ENCODE measurements at regions not wholly inside any gene's neighbourhood (a gene's known extent, or its start where the extent isn't known, plus 50 kb on each side); places are given as distances from the start of the nearest gene placed in this dataset.
"Not testable (repeated sequence)": the region's sequence is repeated elsewhere in the genome, so short reads cannot be mapped to it uniquely, and the experiment has no call there.

DNA sequence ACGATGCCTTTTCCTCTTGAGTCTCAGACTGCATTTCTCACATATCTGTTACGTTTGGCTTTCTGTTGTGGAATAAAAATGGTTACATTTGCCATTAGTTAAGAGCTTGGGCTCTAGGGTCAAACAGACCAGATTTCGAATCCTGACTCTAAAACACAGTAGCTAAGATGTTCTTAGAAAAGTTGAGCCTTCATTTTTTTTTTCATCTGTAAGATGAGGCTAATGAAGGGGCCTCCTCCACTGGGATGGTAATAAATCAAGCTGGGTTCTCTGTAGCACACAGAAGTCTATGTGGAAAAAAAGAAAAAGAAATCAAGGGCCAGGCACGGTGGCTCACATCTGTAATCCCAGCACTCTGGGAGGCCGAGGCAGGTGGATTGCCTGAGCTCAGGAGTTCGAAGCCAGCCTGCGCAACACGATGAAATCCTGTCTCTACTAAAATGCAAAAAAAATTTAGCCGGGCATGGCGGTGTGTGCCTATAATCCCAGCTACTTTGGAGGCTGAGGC is 49.9 kb upstream of the CAPRIN1 start:
- no peak for DNase-seq (ENCODE audit: low spot score)

DNA sequence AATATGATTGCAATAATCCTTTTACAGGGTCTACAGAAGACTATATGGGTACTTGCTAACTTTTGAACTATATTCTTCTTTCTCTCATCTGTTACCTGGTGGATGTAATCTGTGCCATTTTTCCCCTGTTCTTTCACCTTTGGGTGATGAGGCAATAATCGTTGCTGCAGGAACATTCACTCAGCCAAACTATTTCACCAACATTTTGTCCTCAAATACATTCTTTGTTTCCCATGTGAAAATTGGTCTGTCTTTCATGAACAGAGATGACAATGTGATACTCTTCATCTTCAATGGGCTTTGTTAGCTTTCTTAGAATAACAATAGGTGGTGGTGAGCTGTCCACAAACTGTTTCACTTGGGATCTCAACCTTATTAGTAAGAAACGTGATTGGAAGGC is 52.1 kb upstream of the CAPRIN1 start:
- DNase-seq (ENCODE audit: low spot score), result no peak

DNA sequence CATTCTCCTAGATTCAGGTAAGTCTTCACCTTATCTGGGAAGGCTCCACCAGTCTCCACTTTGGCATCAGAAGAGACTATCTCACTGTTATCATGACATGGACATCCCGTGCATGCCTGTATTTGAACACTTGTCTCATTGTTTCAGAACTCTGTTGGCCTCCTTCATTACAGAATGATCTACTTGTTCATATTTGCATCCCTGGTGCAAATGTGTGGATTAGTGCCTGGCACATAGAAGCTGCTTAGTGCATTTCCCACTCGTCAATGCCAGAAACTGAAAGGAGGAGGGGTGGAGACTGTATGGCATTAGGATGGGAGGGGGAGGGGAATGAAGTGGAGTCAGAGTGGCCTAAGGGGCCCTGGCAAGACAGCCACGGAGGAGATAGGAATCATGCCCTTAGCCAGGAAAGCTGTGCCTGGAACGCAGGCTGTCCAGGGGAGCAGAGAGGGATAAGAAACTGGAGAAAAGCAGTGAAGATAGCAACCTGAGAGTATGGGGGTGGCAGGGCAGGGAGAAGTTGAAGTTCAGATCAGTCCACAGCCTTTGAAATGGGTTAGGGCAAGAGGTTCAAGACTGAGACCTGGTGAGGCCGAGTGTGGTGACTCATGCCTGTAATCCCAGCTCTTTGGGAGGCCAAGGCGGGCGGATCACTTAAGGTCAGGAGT is 53.8 kb upstream of the CAPRIN1 start:
- DNase-seq (ENCODE audit: low spot score), result peak; percentile 40

DNA sequence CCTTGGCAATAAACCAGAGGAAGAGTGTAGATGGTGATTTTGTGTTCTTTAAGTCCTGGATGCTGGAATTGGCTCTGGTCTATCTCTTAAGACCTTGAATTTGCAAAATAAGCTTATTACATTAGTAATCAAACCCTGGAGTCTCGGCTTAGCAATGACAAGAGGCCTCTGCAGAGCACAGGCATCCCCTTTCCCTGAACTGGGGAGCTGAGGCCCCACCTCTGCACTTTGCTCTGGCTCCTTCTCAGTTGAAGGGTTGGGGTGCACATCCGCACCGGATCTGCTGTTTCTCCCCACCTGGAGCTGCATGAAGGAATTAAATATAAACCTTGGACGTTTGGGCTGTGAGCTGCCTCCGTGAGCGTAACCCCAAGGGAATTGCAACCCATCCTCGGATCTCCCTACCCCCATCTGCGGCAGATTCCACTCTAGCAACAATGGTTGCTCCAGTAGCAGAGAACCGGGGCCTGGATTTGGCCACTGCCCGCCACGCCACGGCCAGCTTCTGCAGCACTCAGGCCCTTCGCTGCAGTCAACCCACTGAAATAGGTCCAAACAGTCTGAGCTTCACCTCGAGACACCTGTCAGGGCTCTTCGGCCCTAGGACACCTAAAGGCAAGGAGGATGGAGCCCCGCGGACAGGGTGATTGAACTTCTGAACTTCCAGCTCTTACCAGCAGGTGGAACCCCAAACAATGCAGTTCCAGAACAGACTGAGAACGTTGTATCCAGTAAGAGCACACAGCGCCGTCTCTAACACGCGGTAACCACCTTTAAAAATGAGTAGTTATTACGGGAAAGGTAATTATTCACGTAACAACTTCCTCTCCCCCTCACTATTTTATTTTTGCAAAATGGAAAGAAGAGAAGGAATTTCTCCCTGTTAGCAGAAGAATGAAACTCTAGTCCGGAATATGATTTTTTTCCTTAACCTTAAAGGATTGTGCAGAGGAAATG is 54.8 kb upstream of the CAPRIN1 start:
- DNase-seq (ENCODE audit: low spot score), result peak; percentile 51

DNA sequence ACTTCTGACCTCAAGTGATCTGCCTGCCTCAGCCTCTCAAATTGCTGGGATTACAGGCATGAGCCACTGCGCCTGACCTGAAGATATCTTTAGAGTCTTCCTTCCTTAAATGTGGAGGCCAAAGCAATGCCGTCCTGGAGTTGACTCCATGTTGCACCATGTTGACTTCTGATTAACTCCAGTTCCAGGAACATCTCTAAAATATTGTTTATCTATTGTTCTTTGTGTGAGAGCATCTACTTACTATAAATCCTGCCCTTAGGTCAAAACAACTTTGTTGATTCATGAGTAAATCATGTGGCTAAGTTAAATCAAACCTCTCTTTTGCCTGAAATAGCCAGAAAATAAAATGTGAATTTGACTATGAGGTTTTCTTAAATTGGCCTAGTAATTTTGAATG is 56.6 kb upstream of the CAPRIN1 start:
- DNase-seq (ENCODE audit: low spot score), result no peak

DNA sequence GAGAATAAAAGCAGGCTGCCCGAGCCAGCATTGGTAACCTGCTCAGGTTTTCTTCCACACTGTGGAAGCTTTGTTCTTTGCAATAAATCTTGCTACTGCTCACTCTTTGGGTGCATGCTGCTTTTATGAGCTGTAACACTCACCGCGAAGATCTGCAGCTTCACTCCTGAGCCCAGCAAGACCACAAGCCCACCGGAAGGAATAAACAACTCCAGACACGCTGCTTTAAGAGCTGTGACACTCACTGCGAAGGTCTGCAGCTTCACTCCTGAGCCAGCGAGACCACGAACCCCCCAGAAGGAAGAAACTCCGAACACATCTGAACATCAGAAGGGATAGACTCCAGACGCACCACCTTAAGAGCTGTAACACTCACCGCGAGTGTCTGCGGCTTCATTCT is 60.4 kb upstream of the CAPRIN1 start:
- DNase-seq (ENCODE audit: low spot score), result not testable (repeated sequence)

DNA sequence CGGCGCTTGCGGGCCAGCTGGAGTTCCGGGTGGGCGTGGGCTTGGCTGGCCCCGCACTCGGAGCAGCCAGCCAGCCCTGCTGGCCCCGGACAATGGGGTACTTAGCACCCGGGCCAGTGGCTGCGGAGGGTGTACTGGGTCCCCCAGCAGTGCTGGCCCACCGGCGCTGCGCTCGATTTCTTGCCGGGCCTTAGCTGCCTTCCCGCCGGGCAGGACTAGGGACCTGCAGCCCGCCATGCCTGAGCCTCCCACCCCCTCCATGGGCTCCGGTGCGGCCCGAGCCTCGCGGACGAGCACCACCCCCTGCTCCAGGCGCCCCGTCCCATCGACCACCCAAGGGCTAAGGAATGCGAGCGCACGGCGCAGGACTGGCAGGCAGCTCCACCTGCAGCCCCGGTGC is 61.4 kb upstream of the CAPRIN1 start:
- DNase-seq (ENCODE audit: low spot score), result not testable (repeated sequence)

DNA sequence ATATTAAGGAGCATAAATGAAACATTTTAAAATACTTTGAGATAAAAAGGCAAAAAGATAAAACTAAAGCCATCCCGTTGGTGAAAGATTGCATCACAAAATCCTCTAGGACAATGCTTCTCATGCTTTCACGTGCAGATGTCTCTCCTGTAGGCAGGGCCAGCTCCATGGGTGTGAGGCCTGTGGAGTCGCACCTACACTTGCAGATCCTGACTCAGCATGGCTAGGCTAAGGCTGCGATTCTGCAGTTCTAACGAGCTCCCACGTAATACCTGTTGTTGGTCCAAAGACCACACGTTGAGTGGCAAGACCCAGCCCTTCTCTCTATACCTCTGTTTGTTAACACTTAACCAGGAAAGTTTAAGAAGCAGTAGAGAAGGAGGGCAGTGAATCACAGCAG is 62.1 kb upstream of the CAPRIN1 start:
- no peak for DNase-seq (ENCODE audit: low spot score)

DNA sequence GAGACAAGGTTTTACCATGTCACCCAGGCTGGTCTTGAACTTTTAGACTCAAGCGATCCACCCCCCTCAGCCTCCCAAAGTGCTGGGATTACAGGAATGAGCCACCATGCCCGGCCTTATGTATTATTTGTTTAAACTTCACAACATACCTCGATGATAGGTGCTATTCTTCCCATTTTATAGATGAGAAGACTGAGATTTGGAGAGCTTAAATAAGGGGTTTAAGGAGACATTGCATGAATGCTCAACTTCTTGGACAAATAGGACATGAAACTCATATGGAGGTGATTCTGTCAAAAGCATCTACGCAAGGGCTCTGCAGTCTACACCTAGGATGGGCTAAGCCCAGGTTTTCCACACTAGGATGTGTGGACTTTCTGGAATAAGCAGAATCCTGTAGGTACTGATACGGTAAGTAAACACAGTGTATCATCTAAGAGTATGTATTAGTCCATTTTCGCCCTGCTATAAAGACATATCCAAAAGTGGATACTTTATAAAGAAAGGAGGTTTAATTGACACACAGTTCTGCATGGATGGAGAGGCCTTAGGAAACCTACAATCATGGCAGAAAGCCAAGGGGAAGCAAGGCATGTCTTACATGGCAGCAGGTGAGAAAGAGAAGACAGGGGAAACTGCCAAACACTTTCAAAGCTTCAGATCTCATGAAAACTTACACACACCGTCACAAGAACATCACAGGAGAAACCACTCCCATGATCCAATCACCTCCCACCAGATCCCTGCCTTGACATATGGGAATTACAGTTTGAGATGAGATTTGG is 62.8 kb upstream of the CAPRIN1 start:
- no peak for DNase-seq (ENCODE audit: low spot score)

DNA sequence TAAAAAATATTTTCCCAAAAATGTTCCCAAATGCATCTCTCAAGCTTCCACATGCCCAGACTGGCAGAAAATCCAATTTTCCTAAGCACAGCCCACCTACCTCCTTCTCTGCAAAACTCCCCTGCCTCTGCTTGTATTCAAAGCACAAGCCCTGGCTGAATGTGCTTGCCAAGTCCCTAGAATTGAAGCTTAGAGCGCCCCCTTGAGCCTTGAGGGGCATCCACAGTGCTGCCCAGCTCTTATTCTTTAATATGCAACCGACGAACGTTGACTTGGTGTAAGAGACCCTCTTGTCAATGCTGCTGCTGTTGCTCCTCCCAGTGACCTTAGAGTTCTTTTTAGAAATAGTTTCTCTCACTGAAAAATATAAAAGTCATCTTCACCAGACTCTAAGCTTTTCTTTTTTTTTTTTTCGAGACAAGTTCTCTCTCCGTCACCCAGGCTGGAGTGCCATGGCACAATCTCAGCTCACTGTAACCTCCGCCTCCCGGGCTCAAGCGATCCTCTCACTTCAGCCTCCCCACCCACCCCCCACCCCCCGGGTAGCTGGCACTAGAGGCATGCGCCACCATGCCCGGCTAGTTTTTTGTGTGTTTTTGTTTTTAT is 63.5 kb upstream of the CAPRIN1 start:
- peak; percentile 48 for DNase-seq (ENCODE audit: low spot score)

DNA sequence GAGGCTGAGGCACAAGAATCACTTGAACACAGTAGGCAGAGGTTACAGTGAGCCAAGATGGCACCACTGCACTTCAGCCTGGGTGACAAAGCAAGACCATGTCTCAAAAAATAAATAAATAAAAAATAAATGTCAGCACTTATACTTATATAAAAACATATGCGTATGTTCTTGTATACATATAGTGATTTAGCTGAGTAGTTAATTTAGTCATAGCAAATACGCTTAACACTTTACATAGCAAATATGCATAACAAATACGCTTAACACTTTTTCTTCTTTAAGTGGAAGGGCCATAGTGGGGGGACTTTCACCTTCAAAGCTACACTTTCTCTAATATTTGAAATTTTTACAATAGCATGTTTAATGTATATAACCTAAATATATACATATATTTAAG is 64.0 kb upstream of the CAPRIN1 start:
- no peak for DNase-seq (ENCODE audit: low spot score)

DNA sequence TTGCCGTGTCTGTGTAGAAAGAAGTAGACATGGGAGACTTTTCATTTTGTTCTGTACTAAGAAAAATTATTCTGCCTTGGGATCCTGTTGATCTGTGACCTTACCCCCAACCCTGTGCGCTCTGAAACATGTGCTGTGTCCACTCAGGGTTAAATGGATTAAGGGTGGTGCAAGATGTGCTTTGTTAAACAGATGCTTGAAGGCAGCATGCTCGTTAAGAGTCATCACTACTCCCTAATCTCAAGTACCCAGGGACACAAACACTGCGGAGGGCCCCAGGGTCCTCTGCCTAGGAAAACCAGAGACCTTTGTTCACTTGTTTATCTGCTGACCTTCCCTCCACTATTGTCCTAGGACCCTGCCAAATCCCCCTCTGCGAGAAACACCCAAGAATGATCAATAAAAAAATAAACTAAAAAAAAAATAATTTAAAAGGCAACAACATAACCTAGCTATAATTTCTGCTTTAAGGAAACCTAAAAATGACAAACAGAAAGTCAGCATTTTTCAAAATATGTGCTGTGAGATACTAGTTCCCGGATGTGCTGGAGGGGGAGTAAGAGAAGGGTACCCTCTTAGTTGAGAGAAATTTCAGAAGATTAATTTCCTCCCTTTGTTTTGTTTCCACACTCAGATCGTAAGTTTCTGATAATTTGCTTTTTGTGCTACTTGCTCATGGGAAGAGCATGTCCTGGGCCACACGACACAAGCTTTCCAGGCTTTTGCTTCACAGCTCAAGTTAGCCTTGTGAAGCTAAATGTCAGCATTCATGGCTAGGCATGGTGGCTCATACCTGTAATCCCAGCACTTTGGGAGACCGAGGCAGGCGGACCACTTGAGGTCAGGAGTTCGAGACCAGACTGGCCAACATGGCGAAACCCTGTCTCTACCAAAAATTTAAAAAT is 64.7 kb upstream of the CAPRIN1 start:
- not testable (repeated sequence) for DNase-seq (ENCODE audit: low spot score)

DNA sequence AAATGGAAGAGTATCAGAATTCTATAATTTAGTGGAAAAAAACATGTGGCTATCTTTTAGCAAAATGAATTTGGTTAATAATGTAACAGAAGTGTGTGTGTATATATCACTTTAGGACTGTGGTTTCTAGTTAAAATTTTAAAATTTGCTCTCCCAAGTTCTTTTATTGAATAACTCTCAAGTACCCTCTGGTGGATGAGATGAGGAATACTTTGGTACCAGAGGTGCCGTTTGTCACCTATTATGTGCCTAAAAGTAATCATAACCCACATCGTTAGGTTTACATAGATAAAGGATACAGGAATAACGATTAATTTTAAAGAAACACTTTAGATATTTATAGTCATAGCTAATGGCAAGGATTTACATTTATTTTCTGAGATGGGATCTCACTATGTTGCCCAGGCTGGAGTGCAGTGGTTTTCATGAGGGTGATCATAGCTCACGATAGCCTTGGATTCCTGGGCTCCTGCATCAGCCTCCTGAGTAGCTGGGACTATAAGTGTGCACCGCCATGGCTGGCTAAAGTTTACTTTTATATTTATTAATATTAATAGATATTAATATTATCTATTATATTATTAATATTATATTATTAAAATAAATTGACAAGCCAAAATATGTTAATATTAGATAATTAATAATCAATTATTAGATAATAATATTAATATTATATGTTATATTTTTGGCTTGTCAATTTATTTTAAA is 66.7 kb upstream of the CAPRIN1 start:
- DNase-seq (ENCODE audit: low spot score), result no peak

DNA sequence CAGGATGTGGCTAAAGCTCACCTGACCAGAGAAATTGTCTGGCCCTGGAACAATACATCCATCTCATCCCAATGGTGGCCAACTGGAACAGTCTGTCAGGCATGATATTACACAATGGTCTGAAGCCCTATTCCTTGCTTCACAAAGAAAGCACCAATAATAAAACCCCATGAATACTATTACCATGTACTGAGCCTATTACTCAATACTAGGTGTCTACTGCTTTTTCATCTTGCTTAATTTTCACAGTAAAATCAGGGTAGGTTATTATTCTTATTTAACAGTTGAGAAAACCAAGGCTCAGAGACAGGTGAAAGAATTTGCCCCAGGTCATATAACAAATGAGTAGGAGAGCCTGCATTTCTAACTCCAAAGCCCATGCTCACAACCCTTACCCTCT is 68.9 kb upstream of the CAPRIN1 start:
- DNase-seq (ENCODE audit: low spot score), result no peak

DNA sequence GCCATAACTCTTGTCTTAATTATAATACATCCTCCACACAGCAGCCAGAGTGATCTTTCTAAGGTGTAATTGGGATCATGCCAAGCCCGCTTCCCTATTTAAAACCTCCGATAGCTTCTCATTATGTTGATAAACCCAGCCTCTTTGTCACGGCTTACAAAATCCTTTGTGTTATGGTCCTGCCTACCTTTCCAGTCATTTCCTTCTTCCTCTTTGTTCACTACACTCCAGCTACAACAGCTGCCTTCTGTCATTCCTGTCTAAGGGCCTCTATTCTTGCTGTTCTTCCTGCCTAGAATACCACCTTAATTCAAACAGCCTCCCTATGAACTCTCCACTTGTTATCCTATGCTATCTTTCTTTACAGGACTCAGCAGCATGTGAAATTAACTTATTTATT is 70.6 kb upstream of the CAPRIN1 start:
- DNase-seq (ENCODE audit: low spot score), result no peak

DNA sequence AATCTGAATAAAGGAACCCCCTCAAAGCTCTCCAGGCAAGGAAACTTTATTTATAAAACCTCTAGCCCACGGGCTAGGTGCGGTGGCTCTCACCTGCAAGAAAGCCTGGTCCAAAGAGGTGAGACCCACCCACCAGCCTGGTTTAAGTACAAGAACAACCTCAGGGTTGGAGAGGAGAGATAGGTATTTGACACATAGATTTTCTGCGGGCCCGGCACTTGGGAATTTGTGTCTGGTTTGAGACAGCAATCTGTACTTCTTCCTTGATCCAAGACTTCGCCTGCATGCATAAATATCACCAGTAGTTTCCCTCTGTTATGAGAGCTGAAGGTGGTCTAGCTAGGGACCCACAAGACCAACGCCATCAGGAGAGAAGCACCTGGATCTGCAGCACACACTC is 73.2 kb upstream of the CAPRIN1 start:
- DNase-seq (ENCODE audit: low spot score), result no peak

DNA sequence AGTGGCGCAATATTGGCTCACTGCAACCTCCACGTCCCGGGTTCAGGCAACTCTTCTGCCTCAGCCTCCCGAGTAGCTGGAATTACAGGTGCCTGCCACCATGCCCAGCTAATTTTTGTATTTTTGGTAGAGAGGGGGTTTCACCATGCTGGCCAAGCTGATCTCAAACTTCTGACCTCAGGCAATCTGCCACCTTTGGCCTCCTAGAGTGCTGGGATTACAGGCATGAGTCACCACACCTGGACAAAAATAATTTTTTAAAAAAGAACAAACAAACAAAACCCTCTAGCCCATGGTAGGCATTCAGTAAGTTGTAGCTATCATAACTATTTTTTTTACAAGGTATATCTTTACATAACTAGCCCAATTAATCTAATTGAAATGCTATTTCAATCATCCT is 73.9 kb upstream of the CAPRIN1 start:
- DNase-seq (ENCODE audit: low spot score), result no peak

DNA sequence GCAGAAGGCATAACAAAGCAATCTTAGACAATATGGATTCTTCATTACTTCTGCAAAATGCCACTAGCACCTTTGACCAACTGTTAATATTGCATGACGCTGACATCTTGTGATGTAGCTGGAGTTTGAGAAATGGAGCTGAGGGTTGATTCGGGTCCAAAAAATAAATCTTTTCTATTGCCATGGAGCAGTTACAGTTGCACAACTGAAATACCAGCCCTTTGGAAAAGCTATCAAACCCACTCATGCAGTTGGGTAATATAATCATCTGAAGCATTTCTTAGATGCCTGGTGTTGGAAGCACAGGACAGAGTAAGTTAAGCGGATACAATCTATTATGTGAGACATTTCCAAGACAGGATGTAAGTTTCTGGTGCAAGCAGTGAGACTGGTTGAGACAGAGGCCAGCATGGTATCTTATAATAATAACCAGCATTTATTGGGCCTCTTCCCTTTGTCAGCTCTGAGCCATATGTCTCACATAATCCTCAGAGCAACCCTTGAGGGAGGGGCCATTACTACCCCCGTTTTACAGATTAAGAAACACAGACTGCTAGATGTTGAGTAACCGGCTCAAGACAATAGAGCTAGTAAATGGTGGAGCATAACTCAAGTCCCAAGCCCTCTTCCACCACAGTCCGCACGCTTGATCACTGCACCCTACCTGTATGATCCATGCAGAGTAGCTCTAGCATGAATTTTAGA is 74.9 kb upstream of the CAPRIN1 start:
- DNase-seq (ENCODE audit: low spot score), result no peak

DNA sequence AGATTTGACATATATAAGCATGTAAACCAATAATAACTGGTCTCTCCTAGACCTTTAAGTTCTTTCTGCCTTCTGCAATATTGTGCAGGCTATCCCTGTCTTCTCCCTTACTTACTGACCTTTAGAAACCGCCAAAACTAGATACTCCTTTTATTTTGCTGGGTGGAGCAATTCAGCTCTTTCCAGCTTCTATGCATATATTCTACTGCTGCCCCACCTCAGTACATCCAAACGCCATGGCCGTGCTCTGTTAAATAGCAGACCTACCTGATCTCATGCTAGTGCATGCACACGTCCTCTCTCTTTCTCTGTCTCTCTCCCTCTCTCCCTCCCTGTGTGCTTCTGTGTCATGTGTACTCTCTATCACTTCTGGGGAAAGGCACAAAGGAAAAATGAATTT is 76.7 kb upstream of the CAPRIN1 start:
- DNase-seq (ENCODE audit: low spot score), result no peak

DNA sequence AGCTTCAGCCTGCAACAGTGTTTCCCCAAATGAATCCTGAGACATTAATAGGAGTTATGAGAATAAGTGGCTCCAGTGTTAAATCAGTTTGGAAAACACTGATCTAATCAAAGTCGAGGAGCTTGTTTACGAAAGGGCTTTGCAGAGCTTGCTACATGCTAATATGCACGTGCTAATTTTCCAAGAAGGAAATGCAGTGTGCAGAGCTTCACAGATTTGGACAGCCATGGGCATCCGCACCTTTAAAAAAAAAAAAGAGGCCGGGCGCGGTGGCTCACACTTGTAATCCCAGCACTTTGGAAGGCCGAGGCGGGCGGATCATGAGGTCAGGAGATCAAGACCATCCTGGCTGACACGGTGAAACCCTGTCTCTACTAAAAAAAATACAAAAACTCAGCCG is 79.7 kb upstream of the LMO2 start:
- not testable (repeated sequence) for DNase-seq (ENCODE audit: low spot score)
